NCI-H526 (cell line): ENCODE measurements at regions not wholly inside any gene's neighbourhood (a gene's known extent, or its start where the extent isn't known, plus 50 kb on each side); places are given as distances from the start of the nearest gene placed in this dataset.
A peak's percentile ranks its signal among the peaks of the same experiment; 100 is the strongest.

ENCODE experiments used
- DNase-seq, 2 experiments: peaks; one replicate each; lab custom pipeline; 2025; lab: John Stamatoyannopoulos, UW

- no peak for DNase-seq
Observed at GRCh38 chr14:54312166-54312801, 84.5 kb upstream of the CDKN3 start.

- no peak for DNase-seq
Observed at GRCh38 chr14:54314365-54315104, 82.3 kb upstream of the CDKN3 start.

- DNase-seq: no peak
Observed at GRCh38 chr14:54316652-54317051, 80.2 kb upstream of the CDKN3 start.

- DNase-seq: no peak
Observed at GRCh38 chr14:54317391-54317790, 79.4 kb upstream of the CDKN3 start.

DNA sequence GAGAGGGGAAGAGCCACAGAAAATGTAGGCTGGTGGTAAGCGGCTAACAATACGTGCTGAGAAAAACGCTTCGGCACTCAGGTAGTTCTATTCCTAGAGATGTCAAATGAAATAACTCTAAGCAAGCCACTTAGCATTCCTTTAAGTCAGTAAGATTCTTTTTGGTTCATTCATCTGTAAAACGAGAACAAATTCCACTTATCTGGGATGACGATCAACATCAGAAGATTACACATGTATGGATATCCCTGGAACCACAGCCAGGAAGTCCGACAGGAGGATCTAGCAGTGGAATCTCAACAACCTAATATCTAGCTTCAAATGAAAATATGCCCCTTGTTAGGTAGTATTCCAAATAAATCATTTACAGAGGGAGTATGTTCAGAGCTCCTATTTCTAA, 74.6 kb upstream of the CDKN3 start:
- DNase-seq: no peak

GRCh38 chr14:54322701-54323337, 74.0 kb upstream of the CDKN3 start:
- no peak for DNase-seq

DNA sequence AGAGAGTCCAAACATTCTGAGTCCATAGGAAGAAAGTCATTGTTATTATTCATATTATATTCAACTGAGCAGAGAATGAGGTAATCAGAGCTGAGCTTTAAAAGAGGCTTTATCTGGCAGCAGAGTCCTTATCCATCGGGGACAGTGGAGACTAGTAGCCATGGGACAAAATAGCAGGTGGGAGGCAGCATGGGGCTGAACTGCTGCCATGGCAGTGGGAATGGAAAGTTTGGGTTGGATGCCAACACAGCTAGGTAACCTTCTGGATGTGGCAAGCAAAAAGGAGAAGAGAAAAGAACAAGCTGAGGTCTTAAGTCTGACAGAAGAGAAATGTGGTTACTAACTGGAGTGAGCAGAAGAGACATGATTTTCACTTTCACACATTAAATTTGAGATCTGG, 71.0 kb upstream of the CDKN3 start:
- DNase-seq: no peak

GRCh38 chr14:54329082-54329695, 67.6 kb upstream of the CDKN3 start:
- peak; percentile 41 to 69 for DNase-seq

- DNase-seq: no peak
Observed at GRCh38 chr14:54330876-54331275, 65.9 kb upstream of the CDKN3 start.

- no peak for DNase-seq
Observed at GRCh38 chr14:54331516-54331915, 65.3 kb upstream of the CDKN3 start.

DNA sequence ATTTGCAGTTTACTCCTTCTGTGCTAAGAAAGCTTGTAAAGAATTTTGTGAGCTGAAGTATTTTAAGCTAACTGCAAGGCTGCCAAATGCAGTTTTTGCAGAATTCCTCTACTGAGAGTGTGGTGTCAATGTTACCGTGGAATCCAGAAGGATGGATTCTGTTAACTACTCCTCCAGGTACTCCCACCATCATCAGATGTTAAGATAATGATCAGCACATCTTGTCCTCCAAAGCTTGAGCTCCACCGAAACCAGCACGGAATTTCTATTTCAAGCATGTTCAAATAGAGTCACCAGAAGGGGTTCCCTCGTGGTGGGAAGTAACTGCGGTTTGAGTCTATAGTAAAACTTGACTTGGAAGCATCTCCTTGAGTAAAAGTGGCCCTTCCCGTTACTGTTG, 64.3 kb upstream of the CDKN3 start:
- no peak for DNase-seq

DNA sequence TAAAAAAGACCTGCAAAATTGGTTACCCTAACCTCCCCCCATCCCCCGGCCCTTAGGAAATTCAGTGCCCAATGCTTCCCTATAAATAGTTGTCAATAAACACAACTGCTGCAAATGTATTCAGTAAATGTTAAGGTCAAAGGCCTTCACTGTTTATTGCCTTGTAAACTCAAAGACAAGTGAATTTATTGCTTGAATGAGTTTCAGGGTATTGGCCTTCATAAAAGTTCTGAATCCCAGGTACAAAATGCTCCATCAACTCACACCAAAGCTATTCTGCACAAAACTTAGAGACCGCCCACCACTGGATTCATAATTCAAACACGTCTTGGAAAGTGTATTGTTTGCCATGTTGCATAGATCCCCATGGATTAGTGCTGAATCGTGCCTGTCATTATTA, 63.3 kb upstream of the CDKN3 start:
- no peak for DNase-seq

DNA sequence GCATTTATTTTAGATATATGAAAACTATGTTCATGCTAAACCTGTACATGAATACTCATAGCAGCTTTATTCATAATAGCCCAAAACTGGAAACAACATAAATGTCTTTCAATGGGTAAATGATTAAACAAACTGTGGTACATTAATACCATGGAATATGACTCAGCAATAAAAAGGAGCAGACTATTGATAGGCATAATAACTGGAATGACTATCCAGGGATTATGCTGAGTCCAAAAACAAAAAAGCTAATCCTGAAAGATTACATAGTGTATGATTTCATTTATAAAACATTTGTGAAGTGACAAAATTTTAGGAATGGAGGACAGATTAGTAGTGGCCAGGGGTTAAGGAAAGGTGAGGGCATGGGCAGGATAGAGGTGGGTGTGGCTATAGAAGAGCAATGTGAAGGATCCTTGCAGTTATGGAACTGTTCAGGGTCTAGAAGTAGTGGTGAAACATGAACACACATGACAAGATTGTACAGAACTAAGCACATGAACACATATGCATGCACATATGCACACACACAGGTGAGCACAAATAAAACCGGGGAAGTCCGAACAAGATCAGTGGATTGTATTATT, 61.1 kb upstream of the CDKN3 start:
- no peak for DNase-seq

- DNase-seq: no peak
Observed at GRCh38 chr14:54337314-54337713, 59.5 kb upstream of the CDKN3 start.

GRCh38 chr14:54338696-54339317, 58.0 kb upstream of the CDKN3 start:
- no peak for DNase-seq

DNA sequence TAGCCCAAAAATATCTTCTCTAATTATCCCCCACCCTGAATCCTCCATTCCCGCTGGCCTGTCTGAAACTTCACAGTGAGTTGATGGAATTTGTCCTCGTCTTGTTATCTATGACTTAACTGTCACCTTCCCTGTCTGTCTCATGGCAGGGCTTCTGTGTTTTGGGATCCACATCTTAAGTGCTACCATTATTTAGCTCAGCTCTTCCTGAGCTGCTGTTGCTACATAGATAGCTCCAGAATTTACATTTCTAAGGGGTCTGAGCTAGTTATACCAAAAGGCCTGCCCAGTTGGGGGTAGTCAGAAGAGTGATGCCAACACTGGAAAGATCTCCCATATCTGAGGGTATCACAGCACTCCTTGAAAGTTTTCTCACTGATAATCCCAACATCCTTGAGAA, 57.0 kb upstream of the CDKN3 start:
- DNase-seq: no peak

GRCh38 chr14:54342806-54343205, 54.0 kb upstream of the CDKN3 start:
- no peak for DNase-seq

DNA sequence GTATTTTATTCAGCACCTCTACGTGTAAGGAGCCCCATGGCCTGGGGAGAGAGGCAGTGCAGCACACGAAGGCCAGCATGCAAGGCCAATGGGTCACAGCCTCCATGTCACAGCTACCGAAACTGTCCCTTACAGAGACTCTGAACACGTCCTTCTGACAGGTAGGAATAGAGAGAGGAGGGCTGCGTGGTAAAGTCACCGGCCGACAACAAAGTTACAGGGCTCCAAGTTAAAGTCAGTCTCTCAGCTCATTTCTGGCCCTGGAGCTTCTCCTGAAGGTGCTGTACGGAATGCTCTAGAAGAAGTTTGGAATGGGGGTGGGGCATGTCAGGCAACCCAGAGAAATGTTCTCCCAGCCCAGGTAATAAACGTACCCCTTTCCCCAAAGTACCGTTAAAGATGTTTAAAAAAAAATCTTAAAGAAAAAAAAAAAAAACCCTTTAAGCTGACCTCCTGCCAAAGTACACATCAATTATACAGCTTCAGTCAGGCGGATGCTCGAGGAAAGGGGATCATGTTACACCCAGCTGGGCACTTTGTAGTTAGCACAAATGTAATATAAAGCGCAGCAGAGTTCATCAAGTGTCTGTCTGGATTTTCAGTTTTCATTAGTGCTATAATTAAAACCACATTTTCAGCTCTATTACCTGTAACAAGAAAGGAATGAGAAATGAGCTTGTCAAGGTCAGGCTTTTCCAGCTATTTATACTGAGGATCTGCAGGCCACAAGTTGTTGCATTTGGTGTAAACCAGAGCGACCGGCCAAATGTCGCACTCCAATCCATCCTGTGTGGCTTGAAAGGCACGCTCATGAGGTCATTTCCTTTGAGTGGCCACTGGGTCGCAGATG, 53.3 kb upstream of the CDKN3 start:
- peak in 1 of 2 experiments; percentile 32 for DNase-seq

- DNase-seq: no peak
Observed at GRCh38 chr14:54344445-54344844, 52.4 kb upstream of the CDKN3 start.

DNA sequence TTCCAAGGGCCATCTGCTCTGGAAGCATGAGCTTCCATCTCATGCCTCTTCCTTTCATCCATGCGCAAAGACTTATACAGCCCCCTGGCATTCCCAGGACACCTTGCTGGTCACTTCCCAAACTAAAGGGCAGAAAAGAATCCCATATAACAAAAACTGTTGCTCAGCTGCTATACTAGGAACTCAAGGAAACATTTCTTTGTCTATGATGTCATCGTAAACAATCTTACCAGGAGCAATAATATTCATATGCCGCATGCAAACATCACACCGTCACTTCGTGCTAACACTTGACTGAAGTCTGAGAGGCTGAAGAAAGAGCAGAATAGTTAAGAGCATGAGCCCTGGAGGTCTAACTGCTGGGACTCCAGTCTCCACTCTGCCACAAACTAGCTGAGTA, 50.5 kb upstream of the CDKN3 start:
- DNase-seq: no peak
